ENCODE measurements at regions not wholly inside any gene's neighbourhood (a gene's known extent, or its start where the extent isn't known, plus 50 kb on each side); places are given as distances from the start of the nearest gene placed in this dataset.

- TF ChIP-seq ZBTB4 (CRISPR knock-in tag; IDR thresholded peaks at IDR 0.05) (no peak), HDAC2 (IDR thresholded peaks at IDR 0.05) (no peak), NR2C2 (IDR thresholded peaks at IDR 0.05; ENCODE audit: borderline replicate concordance, control insufficient read depth, insufficient read length, low read depth) (no peak), SMC3 (IDR thresholded peaks at IDR 0.05; ENCODE audit: borderline replicate concordance, low read length) (no peak), HCFC1 (IDR thresholded peaks at IDR 0.05; ENCODE audit: low read length) (no peak), SMAD5 (IDR thresholded peaks at IDR 0.05; ENCODE audit: low read depth) (no peak)
Measured at GRCh38 chr2:239598011-239598731, 197.4 kb upstream of the HDAC4 start (continued).

GRCh38 chr2:239597216-239597615, 196.4 kb upstream of the HDAC4 start:
- Histone ChIP-seq H3K4me2 (ENCODE audit: control insufficient read depth, insufficient read depth) (no peak overlapping the region), H3K4me3 (no peak overlapping the region), H4K20me1 (ENCODE audit: control insufficient read depth, insufficient read depth) (no peaks in the 10 kb centered on the region), H3K27me3 (replicated peaks in 1 of 2; ENCODE audit: control insufficient read depth in 2 of 2, insufficient read depth in 2 of 2, low read length in 1 of 2) (no peaks in the 10 kb centered on the region), H3K9ac (ENCODE audit: control insufficient read depth, insufficient read depth, low read length) (no peak overlapping the region), H2AFZ (ENCODE audit: control insufficient read depth, low read depth, low read length) (no peak overlapping the region), H3K4me1 (ENCODE audit: control insufficient read depth, insufficient read depth, low read length) (no peaks in the 10 kb centered on the region), H3K9me3 (replicated peaks; ENCODE audit: control insufficient read depth, insufficient read depth, low read length) (peaks cover 5% of the 10 kb centered on the region; the same call in 1 of the 3 replicates), H3K79me2 (ENCODE audit: control insufficient read depth, insufficient read depth, low read length) (no peaks in the 10 kb centered on the region), H3K36me3 (ENCODE audit: control insufficient read depth in 2 of 2, insufficient read depth in 2 of 2, low read length in 1 of 2) (no peaks in the 10 kb centered on the region), H3K27ac (ENCODE audit: control insufficient read depth, insufficient read depth) (no peak overlapping the region)
- no peak for ATAC-seq
- intact Hi-C loops (cut with micrococcal nuclease; ENCODE audit: unreplicated experiment): no loop called here
- WGBS (ENCODE audit: insufficient coverage, insufficient replicate concordance, low lambda C conversion rate, missing lambda C conversion rate): under 1% methylated on average over 6 of the region's 6 CpGs
- ChIA-PET POLR2A (no interaction called here), SMC1A (ENCODE audit: uncharacterized antibody, unreplicated experiment) (no interaction called here), RAD21 (ENCODE audit: unreplicated experiment) (no interaction called here), CTCF (no interaction called here)
- no peak for DNase-seq (ENCODE audit: low read depth, low spot score)
- in situ Hi-C loops (cut with MboI): no loop called here
- FAIRE-seq: no peak
- BruUV-seq (replicated peaks): no TSS peak
- TF ChIP-seq SUPT20H (IDR thresholded peaks at IDR 0.05; ENCODE audit: borderline replicate concordance, control insufficient read depth, low read depth, low read length) (no peak), GABPA (IDR thresholded peaks at IDR 0.05; ENCODE audit: low read depth) (no peak), RAD51 (IDR thresholded peaks at IDR 0.05) (no peak), CEBPB (IDR thresholded peaks at IDR 0.05; ENCODE audit: borderline replicate concordance in 1 of 2, low read depth in 2 of 2, low read length in 2 of 2) (no peak), RUNX3 (IDR thresholded peaks at IDR 0.05; ENCODE audit: low read length) (no peak), PBX3 (IDR thresholded peaks at IDR 0.05; ENCODE audit: insufficient replicate concordance, low read depth, low read length) (no peak), PKNOX1 (IDR thresholded peaks at IDR 0.05) (no peak), POU2F2 (IDR thresholded peaks at IDR 0.05; ENCODE audit: borderline replicate concordance, low read depth, low read length) (no peak), CREM (IDR thresholded peaks at IDR 0.05; ENCODE audit: low read depth) (no peak), ESRRA (IDR thresholded peaks at IDR 0.05; ENCODE audit: low read length) (no peak), SIX5 (IDR thresholded peaks at IDR 0.05; ENCODE audit: low read depth, low read length, severe bottlenecking) (no peak), CHD2 (IDR thresholded peaks at IDR 0.05; ENCODE audit: borderline replicate concordance, low read depth, low read length) (no peak), CHD4 (IDR thresholded peaks at IDR 0.05) (no peak), SREBF2 (IDR thresholded peaks at IDR 0.05; ENCODE audit: low read length) (no peak)

Data from GM12878 (cell line).